Keratinocyte (primary cell): ENCODE measurements at regions not wholly inside any gene's neighbourhood (a gene's known extent, or its start where the extent isn't known, plus 50 kb on each side); places are given as distances from the start of the nearest gene placed in this dataset.
A peak's percentile ranks its signal among the peaks of the same experiment; 100 is the strongest.

Experiments used
- DNase-seq: peaks from one replicate; pipeline ENCODE4 v3.0.0-alpha.2; 2011; ENCODE audit warnings: low read depth, missing footprints, low spot score
- FAIRE-seq: peaks from 2 replicates; lab custom pipeline; 2011; peaks lifted over from hg19 to GRCh38; lab: Jason Lieb, UNC
- H2AFZ ChIP-seq: 2 replicates; pipeline ENCODE4 v1.6.0; 2012; ENCODE audit warnings: low read length, control low read depth, inconsistent platforms; ENCODE audit not compliant: control insufficient read depth
- H3K27ac ChIP-seq: 2 replicates; pipeline ENCODE4 v1.5.1; 2011; ENCODE audit warnings: low read length; ENCODE audit not compliant: control insufficient read depth, insufficient read depth
- H3K27me3 ChIP-seq: 3 replicates; pipeline ENCODE4 v1.6.0; 2011; ENCODE audit warnings: low read length; ENCODE audit not compliant: control insufficient read depth, insufficient read depth; ENCODE audit errors: extremely low read depth
- H3K36me3 ChIP-seq, 2 experiments: 2 replicates in 1 of 2; 3 replicates in 1 of 2; pipeline ENCODE4 v1.5.1; 2011; ENCODE audit warnings: low read length in 2 of 2, mild to moderate bottlenecking in 1 of 2; ENCODE audit not compliant: control insufficient read depth in 2 of 2, insufficient read depth in 2 of 2; ENCODE audit errors: extremely low read depth in 1 of 2
- H3K4me1 ChIP-seq: 3 replicates; pipeline ENCODE4 v1.5.1; 2011; ENCODE audit warnings: low read length; ENCODE audit not compliant: control insufficient read depth, insufficient read depth; ENCODE audit errors: extremely low read depth
- H3K4me2 ChIP-seq: 3 replicates; pipeline ENCODE4 v1.6.0; 2011; ENCODE audit warnings: low read depth, low read length; ENCODE audit not compliant: control insufficient read depth, insufficient read depth; ENCODE audit errors: extremely low read depth
- H3K4me3 ChIP-seq, 3 experiments: fragments of 200-600 bp in 1 of 3; sonication (generic) in 1 of 3; 2 replicates in 2 of 3; 3 replicates in 1 of 3; pipeline ENCODE4 v1.5.1; 2011 to 2016; ENCODE audit warnings: low read length in 3 of 3, mild to moderate bottlenecking in 3 of 3, control low read depth in 2 of 3, inconsistent platforms in 1 of 3, low read depth in 1 of 3, mixed read lengths in 1 of 3, mixed run types in 1 of 3, moderate library complexity in 1 of 3; ENCODE audit not compliant: control insufficient read depth in 2 of 3, insufficient read depth in 2 of 3; ENCODE audit errors: extremely low read depth in 1 of 3
- H3K79me2 ChIP-seq: 2 replicates; pipeline ENCODE4 v1.6.0; 2012; ENCODE audit warnings: low read length; ENCODE audit not compliant: control insufficient read depth, insufficient read depth
- H3K9ac ChIP-seq: 3 replicates; pipeline ENCODE4 v1.6.0; 2011; ENCODE audit warnings: low read length; ENCODE audit not compliant: control insufficient read depth, insufficient read depth; ENCODE audit errors: extremely low read depth
- H3K9me1 ChIP-seq: 3 replicates; pipeline ENCODE4 v1.6.0; 2011; ENCODE audit warnings: low read length; ENCODE audit not compliant: control insufficient read depth, insufficient read depth; ENCODE audit errors: extremely low read depth
- H3K9me3 ChIP-seq: 2 replicates; pipeline ENCODE4 v1.5.1; 2012; ENCODE audit warnings: low read depth, low read length; ENCODE audit not compliant: control insufficient read depth
- H4K20me1 ChIP-seq: 3 replicates; pipeline ENCODE4 v1.6.0; 2011; ENCODE audit warnings: low read length; ENCODE audit not compliant: control insufficient read depth, insufficient read depth; ENCODE audit errors: extremely low read depth
- EZH2 ChIP-seq: IDR thresholded peaks from one replicate; pipeline ENCODE4 v1.6.1; 2012; ENCODE audit warnings: inconsistent platforms, mild to moderate bottlenecking, low read length, moderate library complexity
- dilution Hi-C: fragments of 300-500 bp; cut with MboI; formaldehyde crosslinking; loops from one replicate; pipeline ENCODE4 v1.7.0; 2020; ENCODE audit warnings: low sequenced_read_pairs; ENCODE audit not compliant: extremely low pct_ligation_motif_present
- TF ChIP-seq, protein P1 (sequence below), 3 experiments: IDR thresholded peaks in 1 of 3; conservative IDR thresholded peaks in 1 of 3; optimal IDR thresholded peaks in 1 of 3; 2 replicates in 2 of 3; 3 replicates in 1 of 3; pipeline versions ENCODE3 to v1.5.1; 2011; ENCODE audit warnings: low read length in 3 of 3, mild to moderate bottlenecking in 3 of 3, moderate library complexity in 2 of 3, control low read depth in 1 of 3, inconsistent platforms in 1 of 3; ENCODE audit not compliant: insufficient read depth in 2 of 3; ENCODE audit errors: extremely low read depth in 1 of 3

DNA sequence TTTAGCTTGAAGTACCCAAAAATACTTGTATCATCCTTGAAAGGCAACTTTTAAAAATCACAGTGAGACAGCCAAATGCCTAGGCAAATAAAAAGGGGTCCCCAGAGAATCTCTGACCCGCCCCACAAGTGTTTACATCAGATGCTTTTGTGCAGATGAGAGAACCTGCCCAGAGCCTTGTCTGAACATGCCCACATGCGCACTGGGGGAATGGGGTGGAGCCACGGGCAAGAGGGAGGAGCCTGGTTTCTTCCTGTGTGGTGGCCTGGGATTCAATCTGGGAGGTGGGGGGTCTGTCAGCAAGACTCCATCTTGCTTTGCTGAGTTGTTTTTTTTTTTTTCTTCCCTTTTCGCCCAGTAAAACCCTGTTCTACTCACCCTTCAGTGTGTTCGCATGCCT, 381.7 kb upstream of the CCDC196 start:
- no peak for TF ChIP-seq EZH2
- TF ChIP-seq, protein P1, sequence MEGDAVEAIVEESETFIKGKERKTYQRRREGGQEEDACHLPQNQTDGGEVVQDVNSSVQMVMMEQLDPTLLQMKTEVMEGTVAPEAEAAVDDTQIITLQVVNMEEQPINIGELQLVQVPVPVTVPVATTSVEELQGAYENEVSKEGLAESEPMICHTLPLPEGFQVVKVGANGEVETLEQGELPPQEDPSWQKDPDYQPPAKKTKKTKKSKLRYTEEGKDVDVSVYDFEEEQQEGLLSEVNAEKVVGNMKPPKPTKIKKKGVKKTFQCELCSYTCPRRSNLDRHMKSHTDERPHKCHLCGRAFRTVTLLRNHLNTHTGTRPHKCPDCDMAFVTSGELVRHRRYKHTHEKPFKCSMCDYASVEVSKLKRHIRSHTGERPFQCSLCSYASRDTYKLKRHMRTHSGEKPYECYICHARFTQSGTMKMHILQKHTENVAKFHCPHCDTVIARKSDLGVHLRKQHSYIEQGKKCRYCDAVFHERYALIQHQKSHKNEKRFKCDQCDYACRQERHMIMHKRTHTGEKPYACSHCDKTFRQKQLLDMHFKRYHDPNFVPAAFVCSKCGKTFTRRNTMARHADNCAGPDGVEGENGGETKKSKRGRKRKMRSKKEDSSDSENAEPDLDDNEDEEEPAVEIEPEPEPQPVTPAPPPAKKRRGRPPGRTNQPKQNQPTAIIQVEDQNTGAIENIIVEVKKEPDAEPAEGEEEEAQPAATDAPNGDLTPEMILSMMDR (optimal IDR thresholded peaks at IDR 0.05 in 1 of 3, IDR thresholded peaks at IDR 0.05 in 1 of 3, conservative IDR thresholded peaks at IDR 0.05 in 1 of 3; ENCODE audit: extremely low read depth in 1 of 3, insufficient read depth in 2 of 3, low read length in 3 of 3), result no peak

DNA sequence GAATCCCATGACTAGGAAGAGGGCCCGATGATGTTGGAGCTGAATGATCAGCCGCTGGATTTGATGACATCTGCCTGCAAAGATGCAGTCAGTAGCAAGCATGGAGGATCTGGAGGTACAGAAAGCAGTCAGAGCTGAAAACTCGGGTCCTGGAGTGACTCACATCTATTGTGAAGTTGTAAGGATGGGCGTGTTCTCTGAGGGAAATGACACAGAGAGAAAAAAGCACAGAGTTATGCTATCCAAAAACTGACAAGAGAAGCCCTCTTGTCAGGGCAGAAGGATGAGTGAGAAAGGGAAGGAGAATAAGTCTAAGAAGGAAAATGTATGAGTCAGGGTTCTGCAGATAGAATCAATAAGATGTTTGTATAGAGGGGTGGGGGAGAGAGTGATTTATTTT, 380.4 kb upstream of the CCDC196 start:
- Histone ChIP-seq H4K20me1 (no peaks in the 10 kb centered on the region), H3K9me1 (no peaks in the 10 kb centered on the region), H3K4me2 (no peak overlapping the region), H3K4me3 (no peak overlapping the region), H2AFZ (peak overlapping the region; percentile 39), H3K4me1 (peaks cover 10% of the 10 kb centered on the region), H3K36me3 (no peaks in the 10 kb centered on the region), H3K79me2 (no peaks in the 10 kb centered on the region), H3K9me3 (no peaks in the 10 kb centered on the region), H3K9ac (no peak overlapping the region), H3K27me3 (no peaks in the 10 kb centered on the region), H3K27ac (no peak overlapping the region)
- DNase-seq (peak; percentile 13), FAIRE-seq (peak; percentile 94)
- dilution Hi-C loops, result no loop called here
- TF ChIP-seq, protein P1 (optimal IDR thresholded peaks at IDR 0.05 in 1 of 3, IDR thresholded peaks at IDR 0.05 in 1 of 3, conservative IDR thresholded peaks at IDR 0.05 in 1 of 3; ENCODE audit: extremely low read depth in 1 of 3, insufficient read depth in 2 of 3, low read length in 3 of 3), result no peak
- TF ChIP-seq EZH2, result no peak

More for the DNA sequence above, 381.7 kb upstream of the CCDC196 start:
- Histone ChIP-seq H3K79me2 (no peaks in the 10 kb centered on the region), H2AFZ (no peak overlapping the region), H3K27me3 (no peaks in the 10 kb centered on the region), H3K36me3 (no peaks in the 10 kb centered on the region), H3K9me1 (no peaks in the 10 kb centered on the region), H4K20me1 (no peaks in the 10 kb centered on the region), H3K27ac (no peak overlapping the region), H3K4me1 (peaks cover 10% of the 10 kb centered on the region), H3K4me3 (no peak overlapping the region), H3K4me2 (no peak overlapping the region), H3K9me3 (no peaks in the 10 kb centered on the region), H3K9ac (no peak overlapping the region)
- FAIRE-seq, result no peak
- DNase-seq, result no peak
- dilution Hi-C loops, result no loop called here
